ENCODE measurements at regions not wholly inside any gene's neighbourhood (a gene's known extent, or its start where the extent isn't known, plus 50 kb on each side); places are given as distances from the start of the nearest gene placed in this dataset.

- Histone ChIP-seq H2BK12ac (ENCODE audit: low read length) (no peak overlapping the region), H3K27me3 (ENCODE audit: insufficient read depth, low read length) (no peaks in the 10 kb centered on the region), H4K91ac (ENCODE audit: low read depth, low read length) (no peak overlapping the region), H3K4me1 (ENCODE audit: control insufficient read depth in 1 of 2, insufficient read depth in 2 of 2, low read length in 2 of 2) (no peaks in the 10 kb centered on the region), H3K79me1 (ENCODE audit: low read length) (no peaks in the 10 kb centered on the region), H3K36me3 (ENCODE audit: control insufficient read depth in 1 of 2, insufficient read depth in 2 of 2, low read length in 2 of 2) (no peaks in the 10 kb centered on the region), H3K14ac (ENCODE audit: low read length) (no peak overlapping the region), H3K27ac (ENCODE audit: low read depth, low read length) (no peak overlapping the region), H2BK120ac (ENCODE audit: insufficient read depth, low read length, poor library complexity) (no peak overlapping the region), H3K9me3 (ENCODE audit: insufficient read depth, low read depth, low read length) (peaks cover 22% of the 10 kb centered on the region), H3K79me2 (ENCODE audit: control insufficient read depth, insufficient read depth, low read length, poor library complexity) (no peaks in the 10 kb centered on the region), H3K4me3 (ENCODE audit: low read depth, low read length) (no peak overlapping the region), H4K12ac (ENCODE audit: low read depth, low read length) (no peak overlapping the region), H3K9ac (ENCODE audit: low read length) (no peak overlapping the region), H2BK5ac (ENCODE audit: low read depth, low read length, poor library complexity) (no peak overlapping the region), H2AFZ (ENCODE audit: insufficient read depth, low read length, poor library complexity) (no peak overlapping the region), H3K23ac (ENCODE audit: low read length) (no peak overlapping the region), H4K8ac (ENCODE audit: low read depth, low read length) (no peak overlapping the region), H3K4ac (ENCODE audit: low read depth, low read length) (no peak overlapping the region), H2AK5ac (ENCODE audit: low read length) (no peak overlapping the region), H3K4me2 (ENCODE audit: low read length) (no peak overlapping the region), H3K18ac (ENCODE audit: low read length) (no peak overlapping the region)
- DNase-seq = no peak
- WGBS (ENCODE audit: extremely low coverage, insufficient coverage, insufficient read length) = no CpG with 5 or more reads among the region's 6 CpGs
Measured at GRCh38 chr1:4379451-4380175, 274.8 kb upstream of the AJAP1 start.

- Histone ChIP-seq H3K4me2 (ENCODE audit: low read length) (no peak overlapping the region), H3K9me3 (ENCODE audit: insufficient read depth, low read depth, low read length) (peaks cover 26% of the 10 kb centered on the region), H3K4me1 (ENCODE audit: control insufficient read depth in 1 of 2, insufficient read depth in 2 of 2, low read length in 2 of 2) (no peaks in the 10 kb centered on the region), H3K14ac (ENCODE audit: low read length) (no peak overlapping the region), H3K27me3 (ENCODE audit: insufficient read depth, low read length) (no peaks in the 10 kb centered on the region), H3K9ac (ENCODE audit: low read length) (no peak overlapping the region), H3K36me3 (ENCODE audit: control insufficient read depth in 1 of 2, insufficient read depth in 2 of 2, low read length in 2 of 2) (no peaks in the 10 kb centered on the region), H2BK12ac (ENCODE audit: low read length) (no peak overlapping the region), H3K4me3 (ENCODE audit: low read depth, low read length) (no peak overlapping the region), H4K91ac (ENCODE audit: low read depth, low read length) (no peak overlapping the region), H3K79me1 (ENCODE audit: low read length) (no peaks in the 10 kb centered on the region), H2BK120ac (ENCODE audit: insufficient read depth, low read length, poor library complexity) (no peak overlapping the region), H2AK5ac (ENCODE audit: low read length) (no peak overlapping the region), H4K12ac (ENCODE audit: low read depth, low read length) (no peak overlapping the region), H2AFZ (ENCODE audit: insufficient read depth, low read length, poor library complexity) (no peak overlapping the region), H4K8ac (ENCODE audit: low read depth, low read length) (no peak overlapping the region), H3K23ac (ENCODE audit: low read length) (no peak overlapping the region), H3K79me2 (ENCODE audit: control insufficient read depth, insufficient read depth, low read length, poor library complexity) (no peaks in the 10 kb centered on the region), H3K18ac (ENCODE audit: low read length) (no peak overlapping the region), H3K27ac (ENCODE audit: low read depth, low read length) (no peak overlapping the region), H3K4ac (ENCODE audit: low read depth, low read length) (no peak overlapping the region), H2BK5ac (ENCODE audit: low read depth, low read length, poor library complexity) (no peak overlapping the region)
- peak in 1 of 2 donors; percentile 0 for DNase-seq
- WGBS (ENCODE audit: extremely low coverage, insufficient coverage, insufficient read length) = no CpG with 5 or more reads among the region's 3 CpGs
Measured at GRCh38 chr1:4380564-4381168, 273.7 kb upstream of the AJAP1 start.

- Histone ChIP-seq H3K36me3 (ENCODE audit: control insufficient read depth in 1 of 2, insufficient read depth in 2 of 2, low read length in 2 of 2) (no peaks in the 10 kb centered on the region), H2BK12ac (ENCODE audit: low read length) (no peak overlapping the region), H2AK5ac (ENCODE audit: low read length) (no peak overlapping the region), H3K4me1 (ENCODE audit: control insufficient read depth in 1 of 2, insufficient read depth in 2 of 2, low read length in 2 of 2) (no peaks in the 10 kb centered on the region), H3K4ac (ENCODE audit: low read depth, low read length) (no peak overlapping the region), H3K79me1 (ENCODE audit: low read length) (no peaks in the 10 kb centered on the region), H3K18ac (ENCODE audit: low read length) (no peak overlapping the region), H3K4me3 (ENCODE audit: low read depth, low read length) (no peak overlapping the region), H2BK120ac (ENCODE audit: insufficient read depth, low read length, poor library complexity) (no peak overlapping the region), H3K79me2 (ENCODE audit: control insufficient read depth, insufficient read depth, low read length, poor library complexity) (no peaks in the 10 kb centered on the region), H3K4me2 (ENCODE audit: low read length) (no peak overlapping the region), H4K8ac (ENCODE audit: low read depth, low read length) (no peak overlapping the region), H3K23ac (ENCODE audit: low read length) (no peak overlapping the region), H3K14ac (ENCODE audit: low read length) (no peak overlapping the region), H4K12ac (ENCODE audit: low read depth, low read length) (no peak overlapping the region), H2BK5ac (ENCODE audit: low read depth, low read length, poor library complexity) (no peak overlapping the region), H3K27me3 (ENCODE audit: insufficient read depth, low read length) (no peaks in the 10 kb centered on the region), H4K91ac (ENCODE audit: low read depth, low read length) (no peak overlapping the region), H3K27ac (ENCODE audit: low read depth, low read length) (no peak overlapping the region), H3K9ac (ENCODE audit: low read length) (no peak overlapping the region), H2AFZ (ENCODE audit: insufficient read depth, low read length, poor library complexity) (no peak overlapping the region), H3K9me3 (ENCODE audit: insufficient read depth, low read depth, low read length) (peaks cover 24% of the 10 kb centered on the region)
- DNase-seq = peak in 1 of 2 donors; percentile 24
- no CpG with 5 or more reads among the region's 1 CpG for WGBS (ENCODE audit: extremely low coverage, insufficient coverage, insufficient read length)
Measured at GRCh38 chr1:4393191-4393590, 261.2 kb upstream of the AJAP1 start.

GRCh38 chr1:4394366-4394765 lies 260.0 kb upstream of the AJAP1 start:
- no peaks in the 10 kb centered on the region for H3K4me1 ChIP-seq (ENCODE audit: control insufficient read depth in 1 of 2, insufficient read depth in 2 of 2, low read length in 2 of 2)
- no peak overlapping the region for H3K18ac ChIP-seq (ENCODE audit: low read length)
- no peak overlapping the region for H3K4ac ChIP-seq (ENCODE audit: low read depth, low read length)
- no peak overlapping the region for H3K4me3 ChIP-seq (ENCODE audit: low read depth, low read length)
- H3K9me3 ChIP-seq (ENCODE audit: insufficient read depth, low read depth, low read length) = peaks cover 21% of the 10 kb centered on the region
- no peak overlapping the region for H3K27ac ChIP-seq (ENCODE audit: low read depth, low read length)
- no peak overlapping the region for H3K9ac ChIP-seq (ENCODE audit: low read length)
- H3K27me3 ChIP-seq (ENCODE audit: insufficient read depth, low read length) = no peaks in the 10 kb centered on the region
- H2BK12ac ChIP-seq (ENCODE audit: low read length) = no peak overlapping the region
- no peaks in the 10 kb centered on the region for H3K79me1 ChIP-seq (ENCODE audit: low read length)
- no peak overlapping the region for H4K91ac ChIP-seq (ENCODE audit: low read depth, low read length)
- H2BK5ac ChIP-seq (ENCODE audit: low read depth, low read length, poor library complexity) = no peak overlapping the region
- no peak overlapping the region for H2BK120ac ChIP-seq (ENCODE audit: insufficient read depth, low read length, poor library complexity)
- no CpG with 5 or more reads among the region's 8 CpGs for whole genome bisulfite sequencing (ENCODE audit: extremely low coverage, insufficient coverage, insufficient read length)
- H3K36me3 ChIP-seq (ENCODE audit: control insufficient read depth in 1 of 2, insufficient read depth in 2 of 2, low read length in 2 of 2) = no peaks in the 10 kb centered on the region
- H2AK5ac ChIP-seq (ENCODE audit: low read length) = no peak overlapping the region
- no peak overlapping the region for H4K8ac ChIP-seq (ENCODE audit: low read depth, low read length)
- no peak overlapping the region for H2AFZ ChIP-seq (ENCODE audit: insufficient read depth, low read length, poor library complexity)
- H3K14ac ChIP-seq (ENCODE audit: low read length) = no peak overlapping the region
- H3K79me2 ChIP-seq (ENCODE audit: control insufficient read depth, insufficient read depth, low read length, poor library complexity) = no peaks in the 10 kb centered on the region
- no peak overlapping the region for H3K23ac ChIP-seq (ENCODE audit: low read length)
- DNase-seq = no peak
- no peak overlapping the region for H3K4me2 ChIP-seq (ENCODE audit: low read length)
- H4K12ac ChIP-seq (ENCODE audit: low read depth, low read length) = no peak overlapping the region

Data from trophoblast cell (in vitro differentiated cells and primary cell).